Fibroblast of skin of left quadriceps (primary cell): ENCODE measurements at regions not wholly inside any gene's neighbourhood (a gene's known extent, or its start where the extent isn't known, plus 50 kb on each side); places are given as distances from the start of the nearest gene placed in this dataset.

Experiments used
- DNase-seq, 2 experiments: peaks; one replicate each; pipeline ENCODE4 v3.0.0-alpha.2; 2013; ENCODE audit warnings: low read depth in 2 of 2

GRCh38 chr18:27627927-27628326 lies 442.8 kb upstream of the CHST9 start:
- DNase-seq = no peak

GRCh38 chr18:27621236-27621890 lies 436.3 kb upstream of the CHST9 start:
- DNase-seq = no peak

GRCh38 chr18:27619906-27620305 lies 434.8 kb upstream of the CHST9 start:
- DNase-seq = no peak

- DNase-seq = no peak
These were observed 434.1 kb upstream of the CHST9 start for GRCh38 chr18:27619090-27619772.

- DNase-seq = no peak
These were observed 431.2 kb upstream of the CHST9 start for GRCh38 chr18:27616324-27616723.

GRCh38 chr18:27614951-27615844 lies 430.1 kb upstream of the CHST9 start:
- no peak for DNase-seq

- DNase-seq = no peak
These were observed 424.1 kb upstream of the CHST9 start for GRCh38 chr18:27609221-27609620.

GRCh38 chr18:27608742-27609141 lies 423.6 kb upstream of the CHST9 start:
- no peak for DNase-seq

- DNase-seq = no peak
These were observed 423.1 kb upstream of the CHST9 start for GRCh38 chr18:27608174-27608573.

GRCh38 chr18:27606741-27607140 lies 421.6 kb upstream of the CHST9 start:
- DNase-seq = no peak

- DNase-seq = peak; percentile 46 to 55
These were observed 420.2 kb upstream of the CHST9 start for GRCh38 chr18:27605107-27605834.

- no peak for DNase-seq
These were observed 419.5 kb upstream of the CHST9 start for GRCh38 chr18:27604583-27604982.

- no peak for DNase-seq
These were observed 417.0 kb upstream of the CHST9 start for GRCh38 chr18:27602092-27602491.

- no peak for DNase-seq
These were observed 415.1 kb upstream of the CHST9 start for GRCh38 chr18:27600245-27600644.

GRCh38 chr18:27599202-27599829 lies 414.2 kb upstream of the CHST9 start:
- peak in 1 of 2 experiments; percentile 4 for DNase-seq

GRCh38 chr18:27595113-27595838 lies 410.2 kb upstream of the CHST9 start:
- DNase-seq = no peak

GRCh38 chr18:27585602-27586173 lies 400.6 kb upstream of the CHST9 start:
- no peak for DNase-seq

- DNase-seq = no peak
These were observed 398.4 kb upstream of the CHST9 start for GRCh38 chr18:27583466-27583865.

- peak in 1 of 2 experiments; percentile 6 for DNase-seq
These were observed 397.8 kb upstream of the CHST9 start for GRCh38 chr18:27582760-27583412.
